DND-41 (cell line): ENCODE measurements at regions not wholly inside any gene's neighbourhood (a gene's known extent, or its start where the extent isn't known, plus 50 kb on each side); places are given as distances from the start of the nearest gene placed in this dataset.

Experiments
- ATAC-seq: fragments of 200-7000 bp; cut with Tn5 transposase; 3 replicates; pipeline ENCODE4 v1.9.1; 2021; ENCODE audit warnings: low read depth; ENCODE audit not compliant: insufficient read depth
- DNase-seq: peaks from one replicate; pipeline ENCODE4 v3.0.0-alpha.2; 2020
- H2AFZ ChIP-seq: 2 replicates; pipeline ENCODE4 v1.6.0; 2012; ENCODE audit warnings: low read depth, low read length
- H3K27ac ChIP-seq: 2 replicates; pipeline ENCODE4 v1.5.1; 2012; ENCODE audit warnings: low read length, inconsistent platforms
- H3K27me3 ChIP-seq: fragments of 200-600 bp; sonication (generic); 2 replicates; pipeline ENCODE4 v1.6.0; 2012; ENCODE audit warnings: low read length, mild to moderate bottlenecking, inconsistent platforms; ENCODE audit not compliant: insufficient read depth, poor library complexity
- H3K36me3 ChIP-seq: 2 replicates; pipeline ENCODE4 v1.5.1; 2012; ENCODE audit warnings: low read length, inconsistent platforms; ENCODE audit not compliant: insufficient read depth
- H3K4me1 ChIP-seq: 2 replicates; pipeline ENCODE4 v1.5.1; 2012; ENCODE audit warnings: mild to moderate bottlenecking, low read length; ENCODE audit not compliant: insufficient read depth
- H3K4me2 ChIP-seq: 2 replicates; pipeline ENCODE4 v1.6.0; 2012; ENCODE audit warnings: mild to moderate bottlenecking, moderate library complexity, low read length, inconsistent platforms; ENCODE audit not compliant: insufficient read depth
- H3K4me3 ChIP-seq, 2 experiments: fragments of 200-600 bp in 1 of 2; shearing (Covaris generic) in 1 of 2; 2 replicates each; pipeline ENCODE4 v1.5.1; 2012 to 2016; ENCODE audit warnings: inconsistent platforms in 2 of 2, low read length in 2 of 2, mild to moderate bottlenecking in 2 of 2, low read depth in 1 of 2, moderate library complexity in 1 of 2
- H3K79me2 ChIP-seq: 2 replicates; pipeline ENCODE4 v1.6.0; 2012; ENCODE audit warnings: low read length, inconsistent platforms; ENCODE audit not compliant: insufficient read depth
- H3K9ac ChIP-seq: 2 replicates; pipeline ENCODE4 v1.6.0; 2012; ENCODE audit warnings: low read depth, mild to moderate bottlenecking, inconsistent platforms, low read length, moderate library complexity
- H3K9me3 ChIP-seq: 2 replicates; pipeline ENCODE4 v1.5.1; 2012; ENCODE audit warnings: low read length, moderate library complexity, mild to moderate bottlenecking, inconsistent platforms; ENCODE audit not compliant: insufficient read depth, severe bottlenecking
- H4K20me1 ChIP-seq: 2 replicates; pipeline ENCODE4 v1.6.0; 2012; ENCODE audit warnings: low read length; ENCODE audit not compliant: insufficient read depth
- CTCF ChIP-seq: IDR thresholded peaks from 2 replicates; pipeline ENCODE4 v1.5.1; 2012; ENCODE audit warnings: borderline replicate concordance, low read length, moderate library complexity, mild to moderate bottlenecking; ENCODE audit not compliant: poor library complexity, severe bottlenecking; ENCODE audit errors: extremely low read depth
- EZH2 ChIP-seq: IDR thresholded peaks from 3 replicates; pipeline ENCODE4 v1.6.1; 2012; ENCODE audit warnings: borderline replicate concordance, low read depth, mild to moderate bottlenecking, moderate library complexity, low read length, inconsistent platforms; ENCODE audit not compliant: severe bottlenecking

DNA sequence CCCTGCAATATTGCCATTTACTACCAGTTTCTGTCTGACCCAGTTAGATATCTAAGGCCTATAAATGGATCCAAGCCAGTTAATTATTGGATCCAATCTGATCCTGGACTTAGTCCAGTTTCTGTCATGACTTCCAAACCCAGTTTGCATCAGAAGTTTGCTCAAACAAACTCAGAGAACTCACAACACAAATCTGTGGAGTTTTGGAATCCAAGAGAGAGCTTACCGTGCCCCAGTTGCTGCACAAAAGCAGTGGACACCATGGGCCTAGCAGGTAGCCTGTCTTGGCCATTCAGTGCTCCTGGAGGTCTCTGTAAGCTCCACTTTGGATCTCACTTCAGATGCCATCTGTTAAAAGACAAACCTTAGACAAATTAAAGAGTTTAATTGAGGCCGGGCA is 174.5 kb downstream of the AASDH start:
- Histone ChIP-seq H2AFZ (no peak overlapping the region), H4K20me1 (no peaks in the 10 kb centered on the region), H3K79me2 (no peaks in the 10 kb centered on the region), H3K9me3 (peaks cover 13% of the 10 kb centered on the region), H3K9ac (no peak overlapping the region), H3K4me3 (no peak overlapping the region), H3K27ac (no peak overlapping the region), H3K4me1 (no peaks in the 10 kb centered on the region), H3K36me3 (no peaks in the 10 kb centered on the region), H3K4me2 (no peak overlapping the region), H3K27me3 (no peaks in the 10 kb centered on the region)
- ATAC-seq, result no peak
- no peak for TF ChIP-seq EZH2
- TF ChIP-seq CTCF, result no peak
- no peak for DNase-seq

DNA sequence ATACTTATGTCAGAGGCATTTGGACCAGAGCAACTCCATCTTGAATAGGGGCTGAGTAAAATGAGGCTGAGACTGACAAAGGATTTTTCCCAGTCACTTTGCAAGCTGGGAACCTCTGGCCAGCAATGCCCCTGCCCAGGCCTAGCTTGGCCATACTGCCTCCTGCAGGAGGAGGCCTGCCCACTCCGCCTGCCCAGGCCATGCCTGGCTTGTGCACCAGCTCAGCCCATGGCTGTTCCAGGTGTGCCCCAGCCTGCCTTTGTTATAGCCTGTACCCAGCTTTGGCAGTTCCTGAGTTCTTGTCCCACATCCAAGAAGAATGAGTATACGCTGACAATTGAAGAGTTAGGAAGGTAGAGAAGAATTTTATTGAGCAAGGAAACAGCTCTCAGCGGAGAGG is 176.1 kb downstream of the AASDH start:
- Histone ChIP-seq H3K27ac (no peak overlapping the region), H3K36me3 (no peaks in the 10 kb centered on the region), H3K4me3 (no peak overlapping the region), H3K9ac (no peak overlapping the region), H4K20me1 (no peaks in the 10 kb centered on the region), H2AFZ (no peak overlapping the region), H3K27me3 (no peaks in the 10 kb centered on the region), H3K4me2 (no peak overlapping the region), H3K79me2 (no peaks in the 10 kb centered on the region), H3K9me3 (peaks cover 13% of the 10 kb centered on the region), H3K4me1 (no peaks in the 10 kb centered on the region)
- ATAC-seq (no peak), DNase-seq (no peak)
- TF ChIP-seq CTCF (no peak), EZH2 (no peak)

GRCh38 chr4:56210397-56210796 is 176.9 kb downstream of the AASDH start:
- no peaks in the 10 kb centered on the region for H4K20me1 ChIP-seq
- ATAC-seq, result no peak
- H3K27ac ChIP-seq, result no peak overlapping the region

More at GRCh38 chr4:56210397-56210796, 176.9 kb downstream of the AASDH start:
- H2AFZ ChIP-seq, result no peak overlapping the region
- no peak overlapping the region for H3K9ac ChIP-seq
- TF ChIP-seq CTCF (no peak), EZH2 (no peak)
- no peak overlapping the region for H3K4me3 ChIP-seq
- no peaks in the 10 kb centered on the region for H3K27me3 ChIP-seq
- H3K9me3 ChIP-seq, result peaks cover 13% of the 10 kb centered on the region
- no peaks in the 10 kb centered on the region for H3K79me2 ChIP-seq
- DNase-seq, result no peak
- no peaks in the 10 kb centered on the region for H3K4me1 ChIP-seq
- H3K36me3 ChIP-seq, result no peaks in the 10 kb centered on the region
- H3K4me2 ChIP-seq, result no peak overlapping the region
